HG03378 (cell line): ENCODE measurements at regions not wholly inside any gene's neighbourhood (a gene's known extent, or its start where the extent isn't known, plus 50 kb on each side); places are given as distances from the start of the nearest gene placed in this dataset.
A peak's percentile ranks its signal among the peaks of the same experiment; 100 is the strongest.

Experiments used
- ATAC-seq: cut with Tn5 transposase; IDR thresholded peaks from one replicate; pipeline ENCODE4 v1.9.1; 2021; ENCODE audit warnings: mild to moderate bottlenecking, moderate library complexity; ENCODE audit not compliant: unreplicated experiment

GRCh38 chr16:73771196-73772064, 525.2 kb upstream of the PSMD7 start:
- ATAC-seq = no peak

- ATAC-seq = no peak
Measured at GRCh38 chr16:73768786-73769203, 527.8 kb upstream of the PSMD7 start.

- ATAC-seq = no peak
Measured at GRCh38 chr16:73764321-73764720, 532.3 kb upstream of the PSMD7 start.

- no peak for ATAC-seq
Measured at GRCh38 chr16:73756289-73757178, 540.1 kb upstream of the PSMD7 start.

GRCh38 chr16:73753931-73754330, 542.7 kb upstream of the PSMD7 start:
- no peak for ATAC-seq

- no peak for ATAC-seq
Measured at GRCh38 chr16:73750639-73751038, 546.0 kb upstream of the PSMD7 start.

GRCh38 chr16:73747328-73747727, 549.3 kb upstream of the PSMD7 start:
- no peak for ATAC-seq

GRCh38 chr16:73746554-73746953, 550.1 kb upstream of the PSMD7 start:
- no peak for ATAC-seq

- ATAC-seq = no peak
Measured at GRCh38 chr16:73743665-73744496, 552.7 kb upstream of the PSMD7 start.

- ATAC-seq = no peak
Measured at GRCh38 chr16:73739049-73739769, 557.4 kb upstream of the PSMD7 start.

- no peak for ATAC-seq
Measured at GRCh38 chr16:73738266-73738665, 558.3 kb upstream of the PSMD7 start.

GRCh38 chr16:73737637-73738036, 559.0 kb upstream of the PSMD7 start:
- no peak for ATAC-seq

GRCh38 chr16:73735954-73736353, 560.7 kb upstream of the PSMD7 start:
- ATAC-seq = no peak

GRCh38 chr16:73735018-73735417, 561.6 kb upstream of the PSMD7 start:
- peak; percentile 71 for ATAC-seq

- ATAC-seq = no peak
Measured at GRCh38 chr16:73732681-73733080, 563.9 kb upstream of the PSMD7 start.

GRCh38 chr16:73732143-73732542, 564.5 kb upstream of the PSMD7 start:
- no peak for ATAC-seq

- ATAC-seq = no peak
Measured at GRCh38 chr16:73730481-73731090, 566.0 kb upstream of the PSMD7 start.

GRCh38 chr16:73725156-73725555, 571.5 kb upstream of the PSMD7 start:
- ATAC-seq = no peak

- no peak for ATAC-seq
Measured at GRCh38 chr16:73724503-73724902, 572.1 kb upstream of the PSMD7 start.
